ENCODE measurements at regions not wholly inside any gene's neighbourhood (a gene's known extent, or its start where the extent isn't known, plus 50 kb on each side); places are given as distances from the start of the nearest gene placed in this dataset.

- DNase-seq (ENCODE audit: low spot score), result peak; percentile 12
- in situ Hi-C loops (cut with HindIII; ENCODE audit: low sequenced_read_pairs), result no loop called here
Measured at GRCh38 chr6:145214570-145214969, 520.8 kb downstream of the EPM2A start.

DNA sequence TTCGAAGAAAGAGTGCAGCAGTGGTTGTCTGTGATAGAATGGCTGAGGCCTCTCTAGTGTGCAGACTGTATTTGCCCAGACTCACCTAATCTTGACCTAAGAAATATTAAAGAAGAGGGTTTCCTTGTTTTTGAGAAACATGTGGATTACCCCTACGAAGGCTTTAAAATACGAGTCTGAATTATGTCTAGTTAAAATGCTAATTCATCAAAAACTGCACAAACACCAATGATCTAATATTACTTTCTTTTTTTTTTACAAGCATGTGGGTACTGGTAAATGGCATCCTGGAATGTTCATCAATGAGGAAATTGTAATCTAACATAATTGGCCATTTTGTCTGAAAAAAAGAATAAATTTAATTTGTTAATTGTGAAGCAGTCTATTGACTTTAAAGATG lies 510.9 kb downstream of the EPM2A start:
- in situ Hi-C loops (cut with HindIII; ENCODE audit: low sequenced_read_pairs), result no loop called here
- no peak for DNase-seq (ENCODE audit: low spot score)

GRCh38 chr6:145225500-145225899 lies 509.8 kb downstream of the EPM2A start:
- in situ Hi-C loops (cut with HindIII; ENCODE audit: low sequenced_read_pairs), result no loop called here
- no peak for DNase-seq (ENCODE audit: low spot score)

GRCh38 chr6:145227593-145227992 lies 507.7 kb downstream of the EPM2A start:
- in situ Hi-C loops (cut with HindIII; ENCODE audit: low sequenced_read_pairs), result no loop called here
- no peak for DNase-seq (ENCODE audit: low spot score)

DNA sequence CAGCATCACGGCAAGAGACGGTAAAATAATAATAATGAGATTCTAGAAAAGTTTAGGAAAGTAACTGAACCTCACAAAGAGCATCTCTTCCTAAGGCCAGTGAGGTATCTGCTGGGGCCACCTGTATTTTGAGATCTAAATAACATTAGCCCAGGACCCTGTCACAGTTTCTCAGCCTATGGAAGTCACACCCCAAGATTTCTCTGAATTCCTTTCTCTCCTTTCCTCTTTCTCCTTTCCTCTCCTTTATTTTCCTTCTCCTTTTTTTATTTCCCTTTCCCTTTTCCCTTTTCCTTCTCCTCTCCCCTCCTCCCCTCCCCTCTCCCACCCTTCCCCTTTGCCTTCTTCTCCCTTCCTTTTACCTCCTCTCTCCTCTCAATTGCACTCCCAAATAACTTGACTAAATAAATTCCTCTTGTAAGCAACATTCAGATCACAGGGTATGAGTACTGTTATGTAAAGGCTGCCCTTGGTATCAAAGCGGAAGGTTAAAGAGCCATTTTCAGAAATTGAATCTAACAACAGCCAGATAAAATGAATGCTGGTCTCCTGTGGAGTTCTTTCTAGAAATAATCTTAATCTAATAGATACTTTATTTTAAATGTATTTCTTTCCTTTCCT lies 506.2 kb downstream of the EPM2A start:
- DNase-seq (ENCODE audit: low spot score), result no peak
- in situ Hi-C loops (cut with HindIII; ENCODE audit: low sequenced_read_pairs), result no loop called here

- in situ Hi-C loops (cut with HindIII; ENCODE audit: low sequenced_read_pairs), result no loop called here
- no peak for DNase-seq (ENCODE audit: low spot score)
Measured at GRCh38 chr6:145233955-145234354, 501.4 kb downstream of the EPM2A start.

GRCh38 chr6:145235207-145235606 lies 500.1 kb downstream of the EPM2A start:
- DNase-seq (ENCODE audit: low spot score), result no peak
- in situ Hi-C loops (cut with HindIII; ENCODE audit: low sequenced_read_pairs), result no loop called here

DNA sequence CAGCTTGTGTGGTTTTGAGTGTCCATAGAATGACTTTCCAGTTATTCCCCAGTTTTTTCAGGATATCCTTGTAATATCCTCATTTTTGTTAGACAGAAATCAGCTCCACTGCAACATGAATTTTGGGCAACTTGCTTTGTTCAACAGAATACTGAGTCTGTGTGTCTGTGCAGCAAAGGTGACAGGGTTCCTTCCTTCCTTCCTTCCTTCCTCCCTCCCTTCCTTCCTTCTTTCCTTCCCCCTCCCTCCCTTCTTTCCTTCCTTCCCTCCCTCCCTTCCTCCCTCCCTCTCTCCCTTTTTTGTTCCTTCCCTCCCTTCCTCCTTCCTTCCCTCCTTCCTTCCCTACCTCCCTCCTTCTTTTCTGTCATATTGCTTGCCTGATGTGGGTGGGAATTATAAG lies 496.5 kb downstream of the EPM2A start:
- in situ Hi-C loops (cut with HindIII; ENCODE audit: low sequenced_read_pairs), result no loop called here
- no peak for DNase-seq (ENCODE audit: low spot score)

GRCh38 chr6:145241039-145241438 lies 494.3 kb downstream of the EPM2A start:
- in situ Hi-C loops (cut with HindIII; ENCODE audit: low sequenced_read_pairs), result no loop called here
- DNase-seq (ENCODE audit: low spot score), result no peak

- no peak for DNase-seq (ENCODE audit: low spot score)
- in situ Hi-C loops (cut with HindIII; ENCODE audit: low sequenced_read_pairs), result no loop called here
Measured at GRCh38 chr6:145241721-145242120, 493.6 kb downstream of the EPM2A start.

- no peak for DNase-seq (ENCODE audit: low spot score)
- in situ Hi-C loops (cut with HindIII; ENCODE audit: low sequenced_read_pairs), result no loop called here
Measured at GRCh38 chr6:145244349-145245100, 490.8 kb downstream of the EPM2A start.

- in situ Hi-C loops (cut with HindIII; ENCODE audit: low sequenced_read_pairs), result no loop called here
- no peak for DNase-seq (ENCODE audit: low spot score)
Measured at GRCh38 chr6:145245119-145245518, 490.2 kb downstream of the EPM2A start.

DNA sequence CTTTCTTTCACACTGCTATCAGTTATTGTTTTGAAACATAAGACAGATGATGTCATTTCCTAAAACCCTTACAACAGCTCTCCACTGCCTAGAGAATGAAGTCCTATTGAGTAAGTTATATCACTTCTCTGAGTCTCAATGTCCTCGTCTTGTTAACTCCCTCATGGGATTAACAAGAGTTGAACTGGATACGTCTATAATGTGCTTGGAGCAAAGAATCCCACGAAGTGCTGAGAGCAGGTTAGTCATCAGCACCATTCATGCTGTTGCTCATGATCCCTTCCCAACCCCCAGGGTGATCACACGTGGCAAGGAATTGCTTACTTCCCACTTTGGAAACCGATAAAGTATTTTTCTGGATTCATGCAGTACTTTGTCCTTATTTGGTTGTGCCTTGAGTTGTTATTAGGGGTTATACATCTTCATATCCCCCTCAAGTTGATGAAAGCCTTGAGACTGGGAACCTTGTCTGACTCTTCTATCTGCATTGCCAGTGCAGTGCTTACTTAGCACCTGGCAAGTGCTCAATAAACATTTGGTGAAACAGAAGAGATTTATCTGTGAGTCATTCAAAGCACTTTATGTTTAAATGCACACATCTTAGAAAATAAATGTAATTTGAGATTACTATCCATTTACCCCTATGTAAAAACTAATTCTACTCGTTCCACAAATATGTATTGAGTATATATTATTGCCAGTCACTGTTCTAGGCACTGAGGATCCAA lies 487.5 kb downstream of the EPM2A start:
- no peak for DNase-seq (ENCODE audit: low spot score)
- in situ Hi-C loops (cut with HindIII; ENCODE audit: low sequenced_read_pairs), result no loop called here

DNA sequence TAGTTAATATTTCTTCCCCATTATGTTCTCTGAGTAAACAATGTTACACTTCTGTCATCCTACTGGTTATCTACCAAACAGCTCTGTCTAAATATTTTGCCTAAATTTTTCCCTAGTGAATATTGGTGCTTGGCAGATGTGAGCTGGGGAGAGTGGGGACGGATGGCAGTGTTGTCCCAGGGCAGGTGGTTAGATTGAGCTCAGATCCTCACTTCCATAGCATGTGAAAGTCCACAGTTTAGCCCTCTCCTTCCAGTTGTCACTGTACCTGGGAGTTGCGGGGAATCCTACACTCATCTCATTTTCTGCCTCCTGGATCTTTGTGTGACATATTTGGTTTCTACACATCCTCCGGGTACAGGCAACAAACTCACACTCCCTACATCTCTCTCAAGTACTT lies 484.9 kb downstream of the EPM2A start:
- in situ Hi-C loops (cut with HindIII; ENCODE audit: low sequenced_read_pairs), result no loop called here
- no peak for DNase-seq (ENCODE audit: low spot score)

- in situ Hi-C loops (cut with HindIII; ENCODE audit: low sequenced_read_pairs), result no loop called here
- DNase-seq (ENCODE audit: low spot score), result no peak
Measured at GRCh38 chr6:145252737-145253136, 482.6 kb downstream of the EPM2A start.

- in situ Hi-C loops (cut with HindIII; ENCODE audit: low sequenced_read_pairs), result no loop called here
- no peak for DNase-seq (ENCODE audit: low spot score)
Measured at GRCh38 chr6:145254649-145255401, 480.5 kb downstream of the EPM2A start.

DNA sequence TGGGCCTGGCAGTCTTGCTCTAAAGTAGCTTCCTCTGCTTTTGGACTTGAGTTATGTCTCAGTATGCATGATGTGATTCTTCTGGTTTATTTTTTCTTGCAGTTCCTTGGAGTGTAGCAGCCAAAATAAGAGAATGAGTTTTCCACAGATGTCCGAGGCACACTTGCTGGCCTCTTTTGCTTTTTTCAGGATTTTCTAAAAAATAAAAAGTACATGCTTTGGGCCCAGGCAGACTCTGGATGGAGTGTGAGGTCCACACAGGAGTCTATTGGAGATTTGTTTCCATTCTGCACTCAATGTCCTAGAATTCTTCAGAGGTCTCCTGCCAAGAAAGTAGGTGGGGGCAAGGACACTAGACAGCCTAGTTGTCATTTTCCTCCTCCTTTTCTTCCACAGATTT lies 477.6 kb downstream of the EPM2A start:
- in situ Hi-C loops (cut with HindIII; ENCODE audit: low sequenced_read_pairs), result no loop called here
- DNase-seq (ENCODE audit: low spot score), result no peak

GRCh38 chr6:145258122-145258521 lies 477.2 kb downstream of the EPM2A start:
- no peak for DNase-seq (ENCODE audit: low spot score)
- in situ Hi-C loops (cut with HindIII; ENCODE audit: low sequenced_read_pairs), result no loop called here

- no peak for DNase-seq (ENCODE audit: low spot score)
- in situ Hi-C loops (cut with HindIII; ENCODE audit: low sequenced_read_pairs), result no loop called here
Measured at GRCh38 chr6:145260484-145261175, 474.7 kb downstream of the EPM2A start.
